GM12874 (cell line): ENCODE measurements at regions not wholly inside any gene's neighbourhood (a gene's known extent, or its start where the extent isn't known, plus 50 kb on each side); places are given as distances from the start of the nearest gene placed in this dataset.

Experiments
- CTCF ChIP-seq: IDR thresholded peaks from 2 replicates; pipeline ENCODE4 v1.5.1; 2011; ENCODE audit warnings: low read depth, mild to moderate bottlenecking, control low read depth, low read length, moderate library complexity; ENCODE audit not compliant: insufficient read depth

- TF ChIP-seq CTCF: no peak
Measured at GRCh38 chr10:106493751-106494150, 670.8 kb downstream of the SORCS1 start.

GRCh38 chr10:106493226-106493625 lies 671.3 kb downstream of the SORCS1 start:
- TF ChIP-seq CTCF: no peak

- TF ChIP-seq CTCF: no peak
Measured at GRCh38 chr10:106487726-106488125, 676.8 kb downstream of the SORCS1 start.

- no peak for TF ChIP-seq CTCF
Measured at GRCh38 chr10:106481598-106482275, 682.8 kb downstream of the SORCS1 start.

GRCh38 chr10:106479636-106480035 lies 684.9 kb downstream of the SORCS1 start:
- no peak for TF ChIP-seq CTCF

- no peak for TF ChIP-seq CTCF
Measured at GRCh38 chr10:106474876-106475275, 689.6 kb downstream of the SORCS1 start.

- TF ChIP-seq CTCF: no peak
Measured at GRCh38 chr10:106473129-106473685, 691.3 kb downstream of the SORCS1 start.
